Activated naive CD8-positive, alpha-beta T cell treated with anti-CD3 and anti-CD28 coated beads, Interleukin-2, amount 50 U/mL, for 16 hours (primary cell): ENCODE measurements at regions not wholly inside any gene's neighbourhood (a gene's known extent, or its start where the extent isn't known, plus 50 kb on each side); places are given as distances from the start of the nearest gene placed in this dataset.
"Not testable (repeated sequence)": the region's sequence is repeated elsewhere in the genome, so short reads cannot be mapped to it uniquely, and the experiment has no call there.

ENCODE experiments used
- DNase-seq: peaks from one replicate; pipeline ENCODE4 v3.0.0-alpha.2; 2020; ENCODE audit warnings: low read depth, low spot score

- not testable (repeated sequence) for DNase-seq
Observed at GRCh38 chr1:53399370-53400133, 59.6 kb upstream of the DMRTB1 start.

- no peak for DNase-seq
Observed at GRCh38 chr1:53400761-53401674, 58.2 kb upstream of the DMRTB1 start.

GRCh38 chr1:53401813-53402745, 57.1 kb upstream of the DMRTB1 start:
- no peak for DNase-seq

GRCh38 chr1:53402891-53403655, 56.1 kb upstream of the DMRTB1 start:
- DNase-seq: no peak

- DNase-seq: no peak
Observed at GRCh38 chr1:53405737-53406136, 53.5 kb upstream of the DMRTB1 start.

- DNase-seq: no peak
Observed at GRCh38 chr1:53406551-53407235, 52.5 kb upstream of the DMRTB1 start.

- no peak for DNase-seq
Observed at GRCh38 chr1:53408013-53408754, 51.0 kb upstream of the DMRTB1 start.

GRCh38 chr1:53408755-53409129, 50.5 kb upstream of the DMRTB1 start:
- DNase-seq: no peak

GRCh38 chr1:53409233-53409632, 50.0 kb upstream of the DMRTB1 start:
- no peak for DNase-seq
